ENCODE measurements at regions not wholly inside any gene's neighbourhood (a gene's known extent, or its start where the extent isn't known, plus 50 kb on each side); places are given as distances from the start of the nearest gene placed in this dataset.

- Histone ChIP-seq H3K4me2 (ENCODE audit: low read length) (peak overlapping the region; percentile 95), H3K36me3 (ENCODE audit: insufficient read depth, low read length) (no peaks in the 10 kb centered on the region), H3K79me2 (ENCODE audit: insufficient read depth, low read length) (peaks cover 69% of the 10 kb centered on the region), H3K27ac (ENCODE audit: low read depth, low read length) (no peak overlapping the region), H3K27me3 (ENCODE audit: insufficient read depth, low read length) (no peaks in the 10 kb centered on the region), H2AFZ (ENCODE audit: low read depth, low read length) (no peak overlapping the region), H4K20me1 (ENCODE audit: insufficient read depth, low read length) (peaks cover 69% of the 10 kb centered on the region), H3K4me1 (ENCODE audit: insufficient read depth, low read length) (peaks cover 13% of the 10 kb centered on the region), H3K9ac (ENCODE audit: low read length) (no peak overlapping the region), H3K9me3 (ENCODE audit: insufficient read depth, low read depth, low read length) (no peaks in the 10 kb centered on the region), H3K4me3 (ENCODE audit: insufficient read depth, low read depth, low read length) (no peak overlapping the region)
- H3K4me1 Mint-ChIP-seq (ENCODE audit: low read depth, unreplicated experiment), result peaks cover 26% of the 10 kb centered on the region
- no peak for TF ChIP-seq CTCF (IDR thresholded peaks at IDR 0.05; ENCODE audit: insufficient read depth, low read depth, low read length)
- no peak for TF ChIP-seq EZH2 (IDR thresholded peaks at IDR 0.05; ENCODE audit: insufficient read depth, low read length)
- no peaks in the 10 kb centered on the region for H3K27me3 Mint-ChIP-seq (ENCODE audit: low read depth, unreplicated experiment)
- peaks cover 3% of the 10 kb centered on the region for H3K9me3 Mint-ChIP-seq (ENCODE audit: unreplicated experiment)
- H3K27ac Mint-ChIP-seq (ENCODE audit: unreplicated experiment), result no peak overlapping the region
- H3K36me3 Mint-ChIP-seq (ENCODE audit: low read depth, unreplicated experiment), result no peaks in the 10 kb centered on the region
- FAIRE-seq (no peak), DNase-seq (ENCODE audit: low read depth) (peak; percentile 23)
- H3K4me3 Mint-ChIP-seq (ENCODE audit: unreplicated experiment), result peak overlapping the region; percentile 94
These were observed 403.5 kb downstream of the SHQ1 start for GRCh38 chr3:72444656-72445223.

- H3K9ac ChIP-seq (ENCODE audit: low read length), result no peak overlapping the region
- TF ChIP-seq EZH2 (IDR thresholded peaks at IDR 0.05; ENCODE audit: insufficient read depth, low read length) (no peak), CTCF (IDR thresholded peaks at IDR 0.05; ENCODE audit: insufficient read depth, low read depth, low read length) (no peak)
- no peaks in the 10 kb centered on the region for H3K9me3 ChIP-seq (ENCODE audit: insufficient read depth, low read depth, low read length)
- Mint-ChIP-seq H3K9me3 (ENCODE audit: unreplicated experiment) (no peaks in the 10 kb centered on the region), H3K4me1 (ENCODE audit: low read depth, unreplicated experiment) (peaks cover 42% of the 10 kb centered on the region), H3K27ac (ENCODE audit: unreplicated experiment) (no peak overlapping the region), H3K4me3 (ENCODE audit: unreplicated experiment) (no peak overlapping the region), H3K27me3 (ENCODE audit: low read depth, unreplicated experiment) (no peaks in the 10 kb centered on the region), H3K36me3 (ENCODE audit: low read depth, unreplicated experiment) (no peaks in the 10 kb centered on the region)
- no peak overlapping the region for H3K4me3 ChIP-seq (ENCODE audit: insufficient read depth, low read depth, low read length)
- DNase-seq (ENCODE audit: low read depth) (no peak), FAIRE-seq (no peak)
- H4K20me1 ChIP-seq (ENCODE audit: insufficient read depth, low read length), result peaks cover 89% of the 10 kb centered on the region
- H3K4me1 ChIP-seq (ENCODE audit: insufficient read depth, low read length), result peaks cover 5% of the 10 kb centered on the region
- no peak overlapping the region for H3K27ac ChIP-seq (ENCODE audit: low read depth, low read length)
- H3K79me2 ChIP-seq (ENCODE audit: insufficient read depth, low read length), result peaks cover 89% of the 10 kb centered on the region
- H2AFZ ChIP-seq (ENCODE audit: low read depth, low read length), result no peak overlapping the region
- no peaks in the 10 kb centered on the region for H3K27me3 ChIP-seq (ENCODE audit: insufficient read depth, low read length)
- H3K4me2 ChIP-seq (ENCODE audit: low read length), result no peak overlapping the region
- H3K36me3 ChIP-seq (ENCODE audit: insufficient read depth, low read length), result peaks cover 6% of the 10 kb centered on the region
These were observed 405.5 kb downstream of the SHQ1 start for GRCh38 chr3:72442759-72443158.

DNA sequence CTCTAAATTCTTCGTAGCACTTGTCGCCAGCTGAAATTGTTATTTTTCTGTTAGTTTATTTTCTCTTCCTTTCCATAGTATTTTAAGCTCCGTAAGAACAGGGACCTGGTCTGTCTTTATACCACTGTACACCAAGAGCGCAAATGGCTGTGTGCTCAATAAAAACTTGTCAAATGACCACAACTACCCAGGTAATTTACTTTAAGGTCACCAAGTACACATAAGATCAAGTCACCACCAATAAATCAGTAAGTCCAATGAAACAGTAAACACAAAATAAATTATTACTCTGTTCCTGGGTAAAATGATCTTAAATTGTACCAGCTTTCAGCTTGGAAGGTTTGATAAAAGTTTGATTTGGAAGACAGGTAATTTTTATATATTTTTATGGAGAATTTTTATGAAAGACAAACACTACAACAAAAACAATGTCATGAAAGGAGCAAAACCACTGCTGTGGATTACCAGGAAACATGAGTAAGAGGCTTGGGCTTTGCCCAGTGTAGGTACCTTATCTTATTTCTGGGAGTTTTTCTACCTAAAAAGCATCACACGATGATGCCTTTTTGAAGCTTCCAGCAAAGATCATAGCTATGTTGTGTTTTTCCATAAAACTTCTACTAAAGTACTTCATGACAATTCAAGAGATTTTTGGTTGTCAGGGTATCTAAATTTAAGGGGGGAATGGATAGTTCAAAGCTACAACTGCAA lies 406.8 kb downstream of the SHQ1 start:
- H3K36me3 Mint-ChIP-seq (ENCODE audit: low read depth, unreplicated experiment), result no peaks in the 10 kb centered on the region
- TF ChIP-seq EZH2 (IDR thresholded peaks at IDR 0.05; ENCODE audit: insufficient read depth, low read length) (no peak), CTCF (IDR thresholded peaks at IDR 0.05; ENCODE audit: insufficient read depth, low read depth, low read length) (no peak)

More for the DNA sequence above, 406.8 kb downstream of the SHQ1 start:
- Histone ChIP-seq H3K79me2 (ENCODE audit: insufficient read depth, low read length) (peaks cover 100% of the 10 kb centered on the region), H3K27ac (ENCODE audit: low read depth, low read length) (no peak overlapping the region), H3K27me3 (ENCODE audit: insufficient read depth, low read length) (no peaks in the 10 kb centered on the region), H3K9ac (ENCODE audit: low read length) (no peak overlapping the region), H3K36me3 (ENCODE audit: insufficient read depth, low read length) (peaks cover 6% of the 10 kb centered on the region), H2AFZ (ENCODE audit: low read depth, low read length) (no peak overlapping the region), H3K4me3 (ENCODE audit: insufficient read depth, low read depth, low read length) (no peak overlapping the region), H3K9me3 (ENCODE audit: insufficient read depth, low read depth, low read length) (no peaks in the 10 kb centered on the region), H4K20me1 (ENCODE audit: insufficient read depth, low read length) (peaks cover 99% of the 10 kb centered on the region), H3K4me2 (ENCODE audit: low read length) (no peak overlapping the region), H3K4me1 (ENCODE audit: insufficient read depth, low read length) (no peaks in the 10 kb centered on the region)
- no peaks in the 10 kb centered on the region for H3K27me3 Mint-ChIP-seq (ENCODE audit: low read depth, unreplicated experiment)
- no peaks in the 10 kb centered on the region for H3K9me3 Mint-ChIP-seq (ENCODE audit: unreplicated experiment)
- peaks cover 49% of the 10 kb centered on the region for H3K4me1 Mint-ChIP-seq (ENCODE audit: low read depth, unreplicated experiment)
- FAIRE-seq (no peak), DNase-seq (ENCODE audit: low read depth) (peak; percentile 26)
- no peak overlapping the region for H3K27ac Mint-ChIP-seq (ENCODE audit: unreplicated experiment)
- H3K4me3 Mint-ChIP-seq (ENCODE audit: unreplicated experiment), result no peak overlapping the region

Data from astrocyte (in vitro differentiated cells and primary cell).